ENCODE measurements at regions not wholly inside any gene's neighbourhood (a gene's known extent, or its start where the extent isn't known, plus 50 kb on each side); places are given as distances from the start of the nearest gene placed in this dataset.

DNA sequence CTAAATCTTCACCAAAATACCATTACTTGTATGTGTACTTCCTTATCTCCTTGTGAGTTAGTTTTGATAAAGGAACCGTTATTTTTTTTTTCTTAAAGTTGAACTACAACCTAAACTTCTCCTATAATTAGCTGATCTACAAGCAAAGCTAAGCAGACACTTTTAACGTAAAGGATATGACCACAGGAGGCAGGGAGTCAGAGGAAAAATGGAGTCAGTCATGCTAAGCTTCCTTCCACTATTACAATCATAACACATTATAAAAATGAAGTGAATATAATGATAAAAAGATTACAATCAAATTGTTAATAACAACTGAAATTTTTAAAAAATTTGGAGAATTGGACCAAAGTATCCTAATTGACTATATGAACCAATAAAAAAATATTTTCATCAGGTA is 892.6 kb downstream of the KCNT2 start:
- TF ChIP-seq EGR1 (IDR thresholded peaks at IDR 0.05; ENCODE audit: low read depth) (no peak), POLR2AphosphoS5 (IDR thresholded peaks at IDR 0.05; ENCODE audit: low read depth, low read length) (no peak)
- TF ChIP-seq, protein P1, sequence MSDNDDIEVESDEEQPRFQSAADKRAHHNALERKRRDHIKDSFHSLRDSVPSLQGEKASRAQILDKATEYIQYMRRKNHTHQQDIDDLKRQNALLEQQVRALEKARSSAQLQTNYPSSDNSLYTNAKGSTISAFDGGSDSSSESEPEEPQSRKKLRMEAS (IDR thresholded peaks at IDR 0.05), result no peak

Data from HCT116 (cell line).